ENCODE measurements at regions not wholly inside any gene's neighbourhood (a gene's known extent, or its start where the extent isn't known, plus 50 kb on each side); places are given as distances from the start of the nearest gene placed in this dataset.
A peak's percentile ranks its signal among the peaks of the same experiment; 100 is the strongest.

DNA sequence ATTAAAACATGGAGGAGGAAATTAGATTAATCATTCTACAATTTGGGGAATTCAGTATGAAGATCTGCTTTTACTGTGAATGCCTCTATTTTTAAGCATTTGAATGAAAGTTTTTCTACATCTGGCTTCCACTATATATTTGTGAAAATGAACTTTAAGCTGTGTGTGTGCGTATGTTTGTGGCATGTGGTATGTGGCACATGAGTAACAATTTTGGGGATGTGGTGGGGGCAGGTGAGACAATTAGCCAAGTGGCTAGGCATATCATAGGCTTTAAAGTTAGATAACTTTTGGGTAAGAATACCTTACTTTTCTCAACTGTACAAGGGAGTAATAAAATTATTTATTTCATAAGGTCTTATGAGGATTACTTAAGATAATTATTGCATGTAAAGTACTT, 81.5 kb downstream of the ZNF22 start:
- no peak overlapping the region for H4K8ac ChIP-seq (ENCODE audit: low read depth, low read length)
- H2BK15ac ChIP-seq (ENCODE audit: low read length): no peak overlapping the region
- no peak overlapping the region for H3K18ac ChIP-seq (ENCODE audit: low read length)
- no peaks in the 10 kb centered on the region for H3K4me1 ChIP-seq (ENCODE audit: control insufficient read depth in 2 of 2, insufficient read depth in 1 of 2, low read depth in 1 of 2, low read length in 2 of 2)
- H3K9ac ChIP-seq (ENCODE audit: low read depth, low read length, poor library complexity): no peak overlapping the region
- H3K4me2 ChIP-seq (ENCODE audit: insufficient read depth, low read length, poor library complexity, severe bottlenecking): no peak overlapping the region
- H3K27ac ChIP-seq (replicated peaks; ENCODE audit: low read length): no peak overlapping the region
- H3K36me3 ChIP-seq (replicated peaks in 1 of 2; ENCODE audit: control insufficient read depth in 2 of 2, insufficient read depth in 2 of 2, low read length in 2 of 2): no peaks in the 10 kb centered on the region
- no CpG with 5 or more reads among the region's 1 CpG for WGBS, 2 donors (ENCODE audit: extremely low coverage in 2 of 2, insufficient read length in 2 of 2, insufficient replicate concordance in 1 of 2)
- no peak overlapping the region for H3K14ac ChIP-seq (ENCODE audit: low read length)
- no peak overlapping the region for H2BK5ac ChIP-seq (ENCODE audit: low read length)
- no peak overlapping the region for H3K23ac ChIP-seq (ENCODE audit: low read depth, low read length, poor library complexity)
- no peak for DNase-seq (ENCODE audit: low spot score)
- H2BK120ac ChIP-seq (ENCODE audit: low read depth, low read length): no peak overlapping the region
- H3K9me3 ChIP-seq (replicated peaks in 1 of 2; ENCODE audit: control insufficient read depth in 2 of 2, insufficient read depth in 1 of 2, low read depth in 1 of 2, low read length in 2 of 2): no peaks in the 10 kb centered on the region
- no peaks in the 10 kb centered on the region for H3K27me3 ChIP-seq (ENCODE audit: control insufficient read depth in 3 of 3, insufficient read depth in 3 of 3, low read depth in 1 of 3, low read length in 3 of 3)
- no peak overlapping the region for H2AFZ ChIP-seq (ENCODE audit: low read length)
- no peak overlapping the region for H2BK12ac ChIP-seq (ENCODE audit: low read length)
- H4K91ac ChIP-seq (ENCODE audit: low read depth, low read length, poor library complexity): no peak overlapping the region
- no peaks in the 10 kb centered on the region for H3K79me1 ChIP-seq (ENCODE audit: low read depth, low read length)
- no peak overlapping the region for H2AK5ac ChIP-seq (ENCODE audit: low read depth, low read length)
- no peak overlapping the region for H3K4ac ChIP-seq (ENCODE audit: low read length)
- H3K4me3 ChIP-seq (ENCODE audit: low read length in 2 of 2): no peak overlapping the region

DNA sequence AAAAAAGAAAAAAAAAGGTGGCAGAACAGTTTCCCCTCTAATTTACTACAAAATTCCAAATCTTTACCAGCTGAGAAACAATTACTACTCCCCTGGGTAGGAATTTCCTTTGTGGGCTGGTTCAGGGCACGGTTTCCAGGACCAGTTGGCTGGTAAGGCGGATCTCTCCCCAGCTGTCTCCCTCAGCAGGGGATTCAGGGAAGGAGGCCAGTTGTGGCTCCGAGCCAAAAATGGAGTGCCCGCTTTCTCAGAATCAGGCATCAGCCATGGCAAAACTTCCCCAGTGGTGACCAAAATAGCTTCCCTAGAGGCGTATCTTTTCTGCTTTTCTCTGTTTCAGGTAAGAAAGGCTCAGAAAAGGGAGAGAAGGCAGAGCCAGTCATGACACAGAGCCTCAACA, 91.2 kb downstream of the ZNF22 start:
- H3K4me2 ChIP-seq (ENCODE audit: insufficient read depth, low read length, poor library complexity, severe bottlenecking): no peak overlapping the region
- no peak overlapping the region for H2AK5ac ChIP-seq (ENCODE audit: low read depth, low read length)
- no peaks in the 10 kb centered on the region for H3K9me3 ChIP-seq (replicated peaks in 1 of 2; ENCODE audit: control insufficient read depth in 2 of 2, insufficient read depth in 1 of 2, low read depth in 1 of 2, low read length in 2 of 2)
- no peak overlapping the region for H3K9ac ChIP-seq (ENCODE audit: low read depth, low read length, poor library complexity)
- H3K27ac ChIP-seq (replicated peaks; ENCODE audit: low read length): no peak overlapping the region
- no peak overlapping the region for H2BK5ac ChIP-seq (ENCODE audit: low read length)
- no peak overlapping the region for H3K14ac ChIP-seq (ENCODE audit: low read length)
- H2BK12ac ChIP-seq (ENCODE audit: low read length): peak overlapping the region; percentile 14
- H4K91ac ChIP-seq (ENCODE audit: low read depth, low read length, poor library complexity): no peak overlapping the region
- no peak overlapping the region for H3K23ac ChIP-seq (ENCODE audit: low read depth, low read length, poor library complexity)
- WGBS, 2 donors (ENCODE audit: extremely low coverage in 2 of 2, insufficient read length in 2 of 2, insufficient replicate concordance in 1 of 2): no CpG with 5 or more reads among the region's 5 CpGs
- no peak overlapping the region for H3K4me3 ChIP-seq (ENCODE audit: low read length in 2 of 2)
- no peak for DNase-seq (ENCODE audit: low spot score)
- H2AFZ ChIP-seq (ENCODE audit: low read length): no peak overlapping the region
- no peaks in the 10 kb centered on the region for H3K36me3 ChIP-seq (replicated peaks in 1 of 2; ENCODE audit: control insufficient read depth in 2 of 2, insufficient read depth in 2 of 2, low read length in 2 of 2)
- H3K4me1 ChIP-seq (ENCODE audit: control insufficient read depth in 2 of 2, insufficient read depth in 1 of 2, low read depth in 1 of 2, low read length in 2 of 2): no peaks in the 10 kb centered on the region
- no peak overlapping the region for H4K8ac ChIP-seq (ENCODE audit: low read depth, low read length)
- peak overlapping the region; percentile 26 for H2BK15ac ChIP-seq (ENCODE audit: low read length)
- H3K18ac ChIP-seq (ENCODE audit: low read length): no peak overlapping the region
- no peak overlapping the region for H2BK120ac ChIP-seq (ENCODE audit: low read depth, low read length)
- no peak overlapping the region for H3K4ac ChIP-seq (ENCODE audit: low read length)
- H3K79me1 ChIP-seq (ENCODE audit: low read depth, low read length): no peaks in the 10 kb centered on the region
- H3K27me3 ChIP-seq (ENCODE audit: control insufficient read depth in 3 of 3, insufficient read depth in 3 of 3, low read depth in 1 of 3, low read length in 3 of 3): no peaks in the 10 kb centered on the region

DNA sequence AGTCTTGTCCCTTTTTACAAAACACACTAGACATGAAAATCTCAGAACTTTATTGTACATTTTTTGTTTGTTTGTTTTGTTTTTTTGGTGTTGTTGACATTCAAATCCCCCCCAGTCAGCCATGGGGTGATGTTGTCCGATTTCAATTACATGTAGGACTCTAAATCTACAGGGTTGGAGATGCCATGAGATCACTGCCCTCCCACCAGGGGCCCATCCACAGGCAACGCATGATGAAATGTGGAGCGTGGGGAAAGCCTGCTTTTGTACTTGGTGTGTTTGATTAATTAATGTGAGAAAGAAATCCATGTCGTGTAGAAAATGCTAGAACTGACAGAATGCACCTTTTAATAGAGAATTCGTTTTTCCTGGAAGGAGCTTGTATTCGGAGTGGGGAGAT, 93.2 kb downstream of the ZNF22 start:
- Histone ChIP-seq H3K79me1 (ENCODE audit: low read depth, low read length) (no peaks in the 10 kb centered on the region), H4K91ac (ENCODE audit: low read depth, low read length, poor library complexity) (no peak overlapping the region), H3K4me2 (ENCODE audit: insufficient read depth, low read length, poor library complexity, severe bottlenecking) (no peak overlapping the region), H2BK5ac (ENCODE audit: low read length) (no peak overlapping the region), H2AFZ (ENCODE audit: low read length) (no peak overlapping the region), H2AK5ac (ENCODE audit: low read depth, low read length) (no peak overlapping the region), H3K18ac (ENCODE audit: low read length) (no peak overlapping the region), H3K9me3 (replicated peaks in 1 of 2; ENCODE audit: control insufficient read depth in 2 of 2, insufficient read depth in 1 of 2, low read depth in 1 of 2, low read length in 2 of 2) (no peaks in the 10 kb centered on the region), H3K27me3 (ENCODE audit: control insufficient read depth in 3 of 3, insufficient read depth in 3 of 3, low read depth in 1 of 3, low read length in 3 of 3) (no peaks in the 10 kb centered on the region), H3K36me3 (replicated peaks in 1 of 2; ENCODE audit: control insufficient read depth in 2 of 2, insufficient read depth in 2 of 2, low read length in 2 of 2) (no peaks in the 10 kb centered on the region), H2BK120ac (ENCODE audit: low read depth, low read length) (no peak overlapping the region), H3K9ac (ENCODE audit: low read depth, low read length, poor library complexity) (no peak overlapping the region), H3K14ac (ENCODE audit: low read length) (no peak overlapping the region), H3K4me1 (ENCODE audit: control insufficient read depth in 2 of 2, insufficient read depth in 1 of 2, low read depth in 1 of 2, low read length in 2 of 2) (no peaks in the 10 kb centered on the region), H3K23ac (ENCODE audit: low read depth, low read length, poor library complexity) (no peak overlapping the region), H3K27ac (replicated peaks; ENCODE audit: low read length) (no peak overlapping the region), H3K4me3 (ENCODE audit: low read length in 2 of 2) (no peak overlapping the region), H2BK15ac (ENCODE audit: low read length) (no peak overlapping the region), H4K8ac (ENCODE audit: low read depth, low read length) (no peak overlapping the region), H2BK12ac (ENCODE audit: low read length) (no peak overlapping the region), H3K4ac (ENCODE audit: low read length) (no peak overlapping the region)
- no peak for DNase-seq (ENCODE audit: low spot score)
- WGBS, 2 donors (ENCODE audit: extremely low coverage in 2 of 2, insufficient read length in 2 of 2, insufficient replicate concordance in 1 of 2): no CpG with 5 or more reads among the region's 6 CpGs

DNA sequence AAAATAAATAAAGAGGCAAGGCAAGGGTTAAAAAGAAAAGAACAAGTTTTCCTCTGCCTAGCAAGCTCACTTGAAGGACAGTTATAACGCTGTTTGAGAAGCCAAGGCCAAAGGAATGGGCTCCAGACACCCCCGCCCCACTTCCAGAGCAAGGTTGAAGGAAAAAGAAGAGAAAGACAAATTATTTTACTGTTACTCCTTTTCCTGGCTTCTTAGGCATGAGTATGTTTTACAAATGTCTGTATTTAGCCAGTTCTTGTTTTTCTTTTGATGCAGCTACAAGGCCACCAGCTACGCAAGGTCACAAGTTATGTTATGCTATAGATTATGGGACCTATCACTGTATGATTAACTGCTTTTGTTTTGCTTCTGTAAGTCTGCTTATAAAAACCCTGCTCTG, 94.6 kb downstream of the ZNF22 start:
- Histone ChIP-seq H2BK120ac (ENCODE audit: low read depth, low read length) (no peak overlapping the region), H3K27me3 (ENCODE audit: control insufficient read depth in 3 of 3, insufficient read depth in 3 of 3, low read depth in 1 of 3, low read length in 3 of 3) (no peaks in the 10 kb centered on the region), H3K9ac (ENCODE audit: low read depth, low read length, poor library complexity) (no peak overlapping the region), H2BK12ac (ENCODE audit: low read length) (no peak overlapping the region), H3K9me3 (replicated peaks in 1 of 2; ENCODE audit: control insufficient read depth in 2 of 2, insufficient read depth in 1 of 2, low read depth in 1 of 2, low read length in 2 of 2) (no peaks in the 10 kb centered on the region), H2BK5ac (ENCODE audit: low read length) (no peak overlapping the region), H3K4ac (ENCODE audit: low read length) (no peak overlapping the region), H3K4me3 (ENCODE audit: low read length in 2 of 2) (no peak overlapping the region), H2BK15ac (ENCODE audit: low read length) (no peak overlapping the region), H3K23ac (ENCODE audit: low read depth, low read length, poor library complexity) (no peak overlapping the region), H3K14ac (ENCODE audit: low read length) (no peak overlapping the region), H3K27ac (replicated peaks; ENCODE audit: low read length) (no peak overlapping the region), H2AFZ (ENCODE audit: low read length) (no peak overlapping the region), H3K36me3 (replicated peaks in 1 of 2; ENCODE audit: control insufficient read depth in 2 of 2, insufficient read depth in 2 of 2, low read length in 2 of 2) (no peaks in the 10 kb centered on the region), H3K18ac (ENCODE audit: low read length) (no peak overlapping the region), H2AK5ac (ENCODE audit: low read depth, low read length) (no peak overlapping the region), H4K8ac (ENCODE audit: low read depth, low read length) (no peak overlapping the region), H3K79me1 (ENCODE audit: low read depth, low read length) (no peaks in the 10 kb centered on the region), H3K4me1 (ENCODE audit: control insufficient read depth in 2 of 2, insufficient read depth in 1 of 2, low read depth in 1 of 2, low read length in 2 of 2) (no peaks in the 10 kb centered on the region), H4K91ac (ENCODE audit: low read depth, low read length, poor library complexity) (no peak overlapping the region), H3K4me2 (ENCODE audit: insufficient read depth, low read length, poor library complexity, severe bottlenecking) (no peak overlapping the region)
- WGBS, 2 donors (ENCODE audit: extremely low coverage in 2 of 2, insufficient read length in 2 of 2, insufficient replicate concordance in 1 of 2): no CpG with 5 or more reads among the region's 3 CpGs
- DNase-seq (ENCODE audit: low spot score): no peak

Measured in neuronal stem cell (in vitro differentiated cells).